Right cardiac atrium (tissue), 5 donors: ENCODE measurements at regions not wholly inside any gene's neighbourhood (a gene's known extent, or its start where the extent isn't known, plus 50 kb on each side); places are given as distances from the start of the nearest gene placed in this dataset.

Source experiments
- ATAC-seq, 2 donors: fragments of 200-7000 bp; cut with Tn5 transposase; one replicate each; pipeline versions ENCODE4 v1.8.0 to v1.9.1; 2020; ENCODE audit warnings: moderate library complexity in 2 of 2, mild to moderate bottlenecking in 1 of 2
- DNase-seq, 3 donors: peaks; one replicate each; pipeline ENCODE4 v3.0.0-alpha.2; 2020
- H3K27ac ChIP-seq: one replicate; pipeline ENCODE4 v1.5.1; 2013; ENCODE audit warnings: mild to moderate bottlenecking, low read length, control low read depth, moderate library complexity
- H3K27me3 ChIP-seq: one replicate; pipeline ENCODE4 v1.6.1; 2013; ENCODE audit not compliant: control insufficient read depth, insufficient read depth
- H3K4me1 ChIP-seq: one replicate; pipeline ENCODE4 v1.6.1; 2013; ENCODE audit warnings: low read length; ENCODE audit not compliant: control insufficient read depth, insufficient read depth
- H3K4me3 ChIP-seq: one replicate; pipeline ENCODE4 v1.5.1; 2013; ENCODE audit warnings: low read length, control low read depth
- H3K9me3 ChIP-seq: one replicate; pipeline ENCODE4 v1.6.1; 2013; ENCODE audit warnings: low read length; ENCODE audit not compliant: control insufficient read depth
- WGBS: extraction: QIAGEN DNeasy Blood & Tissue Kit; methylation state at CpG from one replicate; pipeline ENCODE4 v1.1.7; 2013; 5-methylcytosine and 5-hydroxymethylcytosine counted together
- intact Hi-C, 4 donors: fragments of 100-400 bp; cut with DNase I; formaldehyde crosslinking; loops; one replicate each; pipeline versions ENCODE4 v1.11.0 to v1.14.0; 2022 to 2023
- donor health status: healthy with polysubstance abuse.
- donor health status: DM: no; HTN: yes; CAD: no.
- donor health status: DM: no; HTN: no; CAD: no.
- donor health status: DM: no; HTN: yes; CAD: no; lungs with severe emphysema.
- donor health status: DM: yes; HTN: yes; CAD: no.

GRCh38 chr5:23242891-23243290 lies 264.5 kb upstream of the PRDM9 start:
- DNase-seq (no peak), ATAC-seq (no peak)
- Histone ChIP-seq H3K4me3 (no peak overlapping the region), H3K27ac (no peak overlapping the region), H3K4me1 (no peaks in the 10 kb centered on the region), H3K9me3 (no peaks in the 10 kb centered on the region), H3K27me3 (no peaks in the 10 kb centered on the region)
- intact Hi-C loops, result no loop called here
- WGBS, result 79% methylated on average over 2 of the region's 2 CpGs

- H3K9me3 ChIP-seq, result no peaks in the 10 kb centered on the region
- no peaks in the 10 kb centered on the region for H3K27me3 ChIP-seq
- H3K4me3 ChIP-seq, result no peak overlapping the region
- H3K4me1 ChIP-seq, result no peaks in the 10 kb centered on the region
- DNase-seq (no peak), ATAC-seq (no peak)
- 86% methylated on average over 1 of the region's 1 CpG for WGBS
- intact Hi-C loops, result no loop called here
- no peak overlapping the region for H3K27ac ChIP-seq
Measured at GRCh38 chr5:23235246-23235645, 272.2 kb upstream of the PRDM9 start.

GRCh38 chr5:23234197-23234596 lies 273.2 kb upstream of the PRDM9 start:
- Histone ChIP-seq H3K4me1 (no peaks in the 10 kb centered on the region), H3K27ac (no peak overlapping the region), H3K27me3 (no peaks in the 10 kb centered on the region), H3K4me3 (no peak overlapping the region), H3K9me3 (no peaks in the 10 kb centered on the region)
- 69% methylated on average over 4 of the region's 4 CpGs for WGBS
- intact Hi-C loops, result no loop called here
- ATAC-seq (no peak), DNase-seq (no peak)

GRCh38 chr5:23223846-23224245 lies 283.6 kb upstream of the PRDM9 start:
- H3K27ac ChIP-seq, result no peak overlapping the region
- H3K4me3 ChIP-seq, result no peak overlapping the region
- ATAC-seq (no peak), DNase-seq (no peak)
- no peaks in the 10 kb centered on the region for H3K4me1 ChIP-seq
- intact Hi-C loops, result no loop called here
- H3K9me3 ChIP-seq, result peaks cover 2% of the 10 kb centered on the region
- H3K27me3 ChIP-seq, result no peaks in the 10 kb centered on the region

- intact Hi-C loops, result no loop called here
- no peak overlapping the region for H3K4me3 ChIP-seq
- H3K4me1 ChIP-seq, result no peaks in the 10 kb centered on the region
- no peaks in the 10 kb centered on the region for H3K27me3 ChIP-seq
- no peak overlapping the region for H3K27ac ChIP-seq
- 71% methylated on average over 3 of the region's 3 CpGs for WGBS
- no peaks in the 10 kb centered on the region for H3K9me3 ChIP-seq
- DNase-seq (no peak), ATAC-seq (no peak)
Measured at GRCh38 chr5:23221831-23222230, 285.6 kb upstream of the PRDM9 start.

GRCh38 chr5:23217159-23217558 lies 290.2 kb upstream of the PRDM9 start:
- Histone ChIP-seq H3K9me3 (no peaks in the 10 kb centered on the region), H3K4me1 (no peaks in the 10 kb centered on the region), H3K27ac (no peak overlapping the region), H3K4me3 (no peak overlapping the region), H3K27me3 (no peaks in the 10 kb centered on the region)
- WGBS, result 56% methylated on average over 1 of the region's 1 CpG
- intact Hi-C loops, result no loop called here
- ATAC-seq, result no peak
- no peak for DNase-seq

- WGBS, result 84% methylated on average over 5 of the region's 5 CpGs
- DNase-seq, result no peak
- Histone ChIP-seq H3K9me3 (no peaks in the 10 kb centered on the region), H3K4me1 (no peaks in the 10 kb centered on the region), H3K4me3 (no peak overlapping the region), H3K27ac (no peak overlapping the region), H3K27me3 (no peaks in the 10 kb centered on the region)
- intact Hi-C loops, result no loop called here
- no peak for ATAC-seq
Measured at GRCh38 chr5:23216345-23216744, 291.1 kb upstream of the PRDM9 start.

GRCh38 chr5:23208959-23209431 lies 298.4 kb upstream of the PRDM9 start:
- 1% methylated on average over 1 of the region's 1 CpG for WGBS
- no peaks in the 10 kb centered on the region for H3K4me1 ChIP-seq
- H3K9me3 ChIP-seq, result no peaks in the 10 kb centered on the region
- intact Hi-C loops, result no loop called here
- no peaks in the 10 kb centered on the region for H3K27me3 ChIP-seq
- no peak overlapping the region for H3K27ac ChIP-seq
- H3K4me3 ChIP-seq, result no peak overlapping the region
- no peak for DNase-seq
- peak in 1 of 2 donors; percentile 16 for ATAC-seq

- intact Hi-C loops, result no loop called here
Measured at GRCh38 chr5:23204111-23204510, 303.3 kb upstream of the PRDM9 start.

GRCh38 chr5:23169660-23170416 lies 316.7 kb upstream of the CDH12 start:
- Histone ChIP-seq H3K4me1 (no peaks in the 10 kb centered on the region), H3K27me3 (no peaks in the 10 kb centered on the region), H3K9me3 (peaks cover 2% of the 10 kb centered on the region), H3K27ac (no peak overlapping the region), H3K4me3 (no peak overlapping the region)
- ATAC-seq (no peak), DNase-seq (no peak)
- WGBS, result 69% methylated on average over 7 of the region's 7 CpGs
- intact Hi-C loops, result no loop called here

More at GRCh38 chr5:23204111-23204510, 303.3 kb upstream of the PRDM9 start:
- no peak overlapping the region for H3K27ac ChIP-seq
- no peak for ATAC-seq
- H3K4me1 ChIP-seq, result no peaks in the 10 kb centered on the region
- no peaks in the 10 kb centered on the region for H3K9me3 ChIP-seq
- no peak for DNase-seq
- H3K27me3 ChIP-seq, result no peaks in the 10 kb centered on the region
- H3K4me3 ChIP-seq, result no peak overlapping the region

GRCh38 chr5:23164971-23165370 lies 311.8 kb upstream of the CDH12 start:
- ATAC-seq (no peak), DNase-seq (no peak)
- no peaks in the 10 kb centered on the region for H3K4me1 ChIP-seq
- no peaks in the 10 kb centered on the region for H3K27me3 ChIP-seq
- H3K27ac ChIP-seq, result no peak overlapping the region
- H3K9me3 ChIP-seq, result peaks cover 2% of the 10 kb centered on the region
- no peak overlapping the region for H3K4me3 ChIP-seq
- intact Hi-C loops, result no loop called here

- H3K9me3 ChIP-seq, result no peaks in the 10 kb centered on the region
- ATAC-seq (no peak), DNase-seq (no peak)
- H3K4me1 ChIP-seq, result no peaks in the 10 kb centered on the region
- intact Hi-C loops, result no loop called here
- no peaks in the 10 kb centered on the region for H3K27me3 ChIP-seq
- 83% methylated on average over 2 of the region's 2 CpGs for whole genome bisulfite sequencing
- no peak overlapping the region for H3K27ac ChIP-seq
- no peak overlapping the region for H3K4me3 ChIP-seq
Measured at GRCh38 chr5:23158179-23158578, 305.0 kb upstream of the CDH12 start.
